Choroid plexus epithelial cell (primary cell): ENCODE measurements at regions not wholly inside any gene's neighbourhood (a gene's known extent, or its start where the extent isn't known, plus 50 kb on each side); places are given as distances from the start of the nearest gene placed in this dataset.

Source experiments
- DNase-seq: peaks from one replicate; pipeline ENCODE4 v3.0.0-alpha.2; 2010; ENCODE audit warnings: low read depth
- H3K4me3 ChIP-seq: 2 replicates; pipeline ENCODE4 v1.5.1; 2011; ENCODE audit warnings: low read depth, mild to moderate bottlenecking, control low read depth, low read length, moderate library complexity
- TF ChIP-seq, protein P1 (sequence below): conservative IDR thresholded peaks from 2 replicates; pipeline ENCODE4 v1.5.1; 2011; ENCODE audit warnings: low read depth, mild to moderate bottlenecking, control low read depth, inconsistent platforms, low read length, moderate library complexity

DNA sequence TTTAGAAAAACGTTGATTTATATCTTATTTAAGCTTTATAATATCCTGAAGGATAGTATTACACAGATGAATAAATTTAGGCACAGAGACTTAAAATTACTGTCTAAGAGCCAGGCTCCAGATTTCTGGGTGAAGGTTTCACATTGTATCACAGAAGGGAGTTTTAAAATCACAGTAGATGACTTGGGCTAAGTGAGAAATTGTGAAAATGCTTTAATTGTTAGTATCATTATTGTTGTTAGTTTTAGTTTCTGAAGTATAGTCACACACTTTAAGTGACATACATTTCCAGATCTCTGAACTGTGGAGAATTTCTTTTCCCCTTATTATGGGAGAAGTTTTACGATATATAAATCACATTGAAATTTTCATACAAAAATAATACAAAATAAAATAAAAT, 83.5 kb downstream of the NDUFS5 start:
- H3K4me3 ChIP-seq, result no peak overlapping the region
- TF ChIP-seq, protein P1, sequence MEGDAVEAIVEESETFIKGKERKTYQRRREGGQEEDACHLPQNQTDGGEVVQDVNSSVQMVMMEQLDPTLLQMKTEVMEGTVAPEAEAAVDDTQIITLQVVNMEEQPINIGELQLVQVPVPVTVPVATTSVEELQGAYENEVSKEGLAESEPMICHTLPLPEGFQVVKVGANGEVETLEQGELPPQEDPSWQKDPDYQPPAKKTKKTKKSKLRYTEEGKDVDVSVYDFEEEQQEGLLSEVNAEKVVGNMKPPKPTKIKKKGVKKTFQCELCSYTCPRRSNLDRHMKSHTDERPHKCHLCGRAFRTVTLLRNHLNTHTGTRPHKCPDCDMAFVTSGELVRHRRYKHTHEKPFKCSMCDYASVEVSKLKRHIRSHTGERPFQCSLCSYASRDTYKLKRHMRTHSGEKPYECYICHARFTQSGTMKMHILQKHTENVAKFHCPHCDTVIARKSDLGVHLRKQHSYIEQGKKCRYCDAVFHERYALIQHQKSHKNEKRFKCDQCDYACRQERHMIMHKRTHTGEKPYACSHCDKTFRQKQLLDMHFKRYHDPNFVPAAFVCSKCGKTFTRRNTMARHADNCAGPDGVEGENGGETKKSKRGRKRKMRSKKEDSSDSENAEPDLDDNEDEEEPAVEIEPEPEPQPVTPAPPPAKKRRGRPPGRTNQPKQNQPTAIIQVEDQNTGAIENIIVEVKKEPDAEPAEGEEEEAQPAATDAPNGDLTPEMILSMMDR, result no peak
- DNase-seq, result no peak

DNA sequence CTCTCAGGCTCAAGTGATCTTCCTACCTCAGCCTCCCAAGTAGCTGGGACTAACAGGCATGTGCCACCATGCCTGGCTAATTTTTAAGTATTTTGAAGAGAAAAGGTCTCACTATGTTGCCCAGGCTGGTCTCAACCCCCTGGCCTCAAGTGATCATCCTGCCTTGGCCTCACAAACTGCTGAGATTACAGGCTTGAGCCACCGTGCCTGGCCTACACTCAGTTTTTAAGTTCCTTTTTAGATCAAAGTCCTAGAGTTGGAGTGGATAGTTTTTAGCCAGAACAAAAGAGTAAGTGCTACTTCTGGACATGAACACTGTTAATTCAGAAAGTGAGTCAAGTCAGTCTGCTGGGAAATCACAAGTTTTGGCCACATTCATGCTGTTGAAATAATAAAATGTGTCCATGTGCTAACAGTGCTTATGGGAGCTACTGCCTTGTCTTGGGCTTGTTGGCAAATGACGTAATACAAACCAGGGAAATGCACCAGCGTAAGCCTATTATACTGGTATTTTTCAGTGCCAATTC, 84.2 kb downstream of the NDUFS5 start:
- DNase-seq, result peak; percentile 88
- TF ChIP-seq, protein P1, result no peak
- no peak overlapping the region for H3K4me3 ChIP-seq

DNA sequence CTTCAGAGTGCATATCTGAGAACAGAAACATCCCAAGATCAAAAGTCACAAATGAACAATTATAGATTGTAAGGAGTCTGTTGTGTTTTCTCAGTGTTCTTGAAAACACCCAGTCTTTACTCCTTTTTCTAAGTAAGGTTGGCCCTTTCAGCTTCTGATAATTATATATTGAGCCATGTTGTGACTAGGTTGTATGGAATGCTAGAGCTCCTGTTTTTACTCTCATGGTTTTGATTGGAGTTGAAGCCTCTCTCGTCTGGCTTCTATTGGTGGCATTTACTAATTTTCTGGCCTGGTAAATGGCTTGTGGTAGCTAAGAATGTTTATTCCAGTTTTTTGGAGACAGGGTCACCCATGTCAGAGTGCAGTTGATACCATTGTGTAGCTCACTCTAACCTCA, 84.7 kb downstream of the NDUFS5 start:
- peak; percentile 73 for DNase-seq
- TF ChIP-seq, protein P1, result no peak
- no peak overlapping the region for H3K4me3 ChIP-seq

DNA sequence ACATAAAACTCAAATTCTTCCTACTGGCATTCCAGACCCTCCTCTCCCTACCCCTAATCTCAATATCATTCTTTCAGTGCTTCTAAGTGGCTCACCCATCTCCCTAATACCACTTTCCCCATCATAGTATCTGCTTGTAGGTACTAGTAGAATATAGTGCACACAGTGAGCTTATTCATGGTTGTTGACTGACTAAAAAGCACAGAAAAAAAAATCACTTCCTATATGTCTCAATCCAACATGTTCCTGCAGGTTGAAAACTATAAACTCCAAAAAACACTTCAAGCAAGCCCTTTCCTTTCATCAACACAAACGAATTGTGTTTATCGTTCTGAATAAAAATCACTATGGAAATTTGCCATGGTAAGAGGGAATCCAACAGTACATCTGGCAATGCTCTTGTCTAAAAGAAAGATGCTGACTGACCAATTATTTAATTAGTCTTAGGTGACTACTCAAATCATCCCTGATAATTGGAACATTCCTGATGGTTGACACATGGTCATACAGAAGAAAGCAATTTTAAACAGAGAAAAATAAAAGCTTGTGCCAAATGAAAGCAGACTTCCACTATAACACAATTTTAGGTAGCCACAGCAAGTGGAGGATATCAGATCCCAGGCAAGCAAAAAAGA, 87.1 kb downstream of the NDUFS5 start:
- DNase-seq, result no peak
- TF ChIP-seq, protein P1, result no peak
- no peak overlapping the region for H3K4me3 ChIP-seq

DNA sequence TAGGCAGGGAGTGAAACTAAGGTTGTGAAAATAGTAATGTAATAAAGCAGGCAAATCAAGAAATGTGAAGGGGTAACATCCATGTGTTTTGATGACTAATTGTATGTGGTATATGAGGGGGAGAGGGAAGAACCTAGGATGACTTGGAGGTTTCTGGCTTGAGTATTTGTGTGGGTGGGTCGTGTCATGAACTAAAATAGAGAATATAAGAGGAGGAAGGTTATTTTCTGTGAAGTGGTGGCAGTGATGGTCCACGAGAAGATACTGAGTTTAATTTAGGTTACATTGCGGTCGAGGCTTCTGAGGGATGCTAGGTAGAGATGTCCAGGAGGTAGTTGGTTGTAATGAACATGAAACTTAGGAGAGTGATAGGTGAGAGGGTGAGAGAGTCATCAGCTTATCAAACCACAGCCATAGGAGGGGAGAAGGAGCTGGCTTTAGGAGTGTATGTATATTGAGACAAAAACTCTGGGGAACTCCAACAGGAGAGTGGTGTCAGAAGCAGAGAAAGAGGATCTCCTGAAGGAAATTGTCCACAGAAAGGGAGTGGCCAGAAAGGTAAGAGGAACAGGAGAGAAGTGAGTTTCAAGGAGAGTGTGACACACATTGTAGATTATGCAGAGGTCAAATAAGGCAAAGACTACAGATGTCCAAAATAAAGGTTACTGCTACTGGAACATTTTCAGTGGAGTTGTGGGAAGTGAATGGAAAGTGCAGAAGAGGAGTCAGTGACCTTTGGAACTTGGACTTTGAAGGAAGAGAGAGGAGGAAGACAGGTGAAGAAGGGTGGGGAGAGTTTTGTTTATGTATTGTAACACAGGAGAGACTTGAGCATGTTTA, 89.0 kb upstream of the MACF1 start:
- peak; percentile 73 for DNase-seq
- TF ChIP-seq, protein P1, result no peak
- no peak overlapping the region for H3K4me3 ChIP-seq

DNA sequence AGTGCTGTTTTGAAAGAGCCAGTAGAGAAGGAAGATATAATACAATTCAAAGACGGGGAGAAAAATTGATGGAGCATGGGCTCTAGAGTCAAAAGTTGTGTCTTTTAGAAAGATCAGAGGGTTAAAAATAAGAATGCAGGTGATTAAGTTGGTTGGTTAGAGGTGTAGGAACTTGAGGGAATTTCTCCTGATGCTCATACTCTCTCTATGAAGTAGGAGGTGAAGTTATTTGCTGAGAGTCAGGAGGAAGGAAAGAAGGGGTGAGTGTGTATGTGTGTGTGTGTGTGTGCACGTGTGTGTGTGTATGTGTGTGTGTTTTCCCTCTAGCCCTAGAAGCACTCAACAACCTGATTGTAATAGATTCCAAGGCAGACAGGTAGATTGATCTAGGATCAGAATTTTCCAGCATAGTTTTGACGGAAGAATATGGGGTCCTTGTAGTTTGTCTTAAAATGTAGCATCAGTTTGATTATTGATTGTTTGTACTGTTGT, 88.3 kb upstream of the MACF1 start:
- TF ChIP-seq, protein P1, result no peak
- no peak for DNase-seq

More for the DNA sequence above, 88.3 kb upstream of the MACF1 start:
- no peak overlapping the region for H3K4me3 ChIP-seq
